DMS53 (cell line): ENCODE measurements at regions not wholly inside any gene's neighbourhood (a gene's known extent, or its start where the extent isn't known, plus 50 kb on each side); places are given as distances from the start of the nearest gene placed in this dataset.
A peak's percentile ranks its signal among the peaks of the same experiment; 100 is the strongest.
"Not testable (repeated sequence)": the region's sequence is repeated elsewhere in the genome, so short reads cannot be mapped to it uniquely, and the experiment has no call there.

ENCODE experiments used
- DNase-seq: peaks from one replicate; lab custom pipeline; 2025; lab: John Stamatoyannopoulos, UW

- DNase-seq: no peak
Measured at GRCh38 chrX:53883196-53883595, 161.1 kb downstream of the PHF8 start.

GRCh38 chrX:53882331-53882730, 161.9 kb downstream of the PHF8 start:
- peak; percentile 74 for DNase-seq

- DNase-seq: not testable (repeated sequence)
Measured at GRCh38 chrX:53880786-53881185, 163.5 kb downstream of the PHF8 start.

GRCh38 chrX:53859890-53860289, 173.4 kb upstream of the HUWE1 start:
- DNase-seq: no peak

- DNase-seq: peak; percentile 76
Measured at GRCh38 chrX:53831662-53832635, 145.4 kb upstream of the HUWE1 start.

GRCh38 chrX:53824686-53825085, 138.2 kb upstream of the HUWE1 start:
- no peak for DNase-seq

DNA sequence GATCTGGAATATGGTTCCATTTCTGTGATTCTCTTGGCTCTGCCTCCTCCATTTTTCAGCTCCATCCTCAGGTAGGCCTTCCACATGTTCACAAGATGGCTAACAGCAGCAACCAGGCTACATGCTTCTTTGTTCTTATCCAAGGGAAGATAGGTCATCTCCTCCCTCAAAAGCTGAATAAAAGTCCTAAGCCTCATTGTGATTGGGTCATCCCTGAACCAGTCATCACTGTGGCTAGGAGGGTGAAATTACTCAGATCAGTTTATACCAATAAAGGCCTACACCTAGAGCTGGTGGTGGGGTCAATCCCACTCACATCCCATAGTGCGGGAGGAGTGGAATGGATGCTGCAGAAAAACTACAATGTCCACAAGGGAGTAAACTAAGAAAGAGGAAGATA, 131.6 kb upstream of the HUWE1 start:
- not testable (repeated sequence) for DNase-seq

DNA sequence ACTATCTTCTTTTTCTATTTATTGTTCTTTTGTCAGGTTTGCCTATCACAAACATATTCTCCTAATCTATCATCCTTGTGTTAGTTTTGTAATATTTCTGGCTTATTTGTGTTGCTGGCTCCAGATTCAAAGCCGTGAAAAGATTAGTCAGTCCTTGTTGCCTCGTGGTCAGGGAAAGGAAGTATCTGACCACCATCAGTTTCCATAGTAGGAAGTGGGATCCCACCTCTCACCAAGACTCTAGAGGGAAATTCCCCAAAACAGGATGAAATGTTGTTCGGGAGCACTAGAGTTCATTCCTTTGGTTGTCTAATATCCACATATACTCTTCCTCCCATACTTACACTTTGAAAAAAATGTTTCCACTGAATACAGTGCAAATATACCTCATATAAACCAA, 131.0 kb upstream of the HUWE1 start:
- no peak for DNase-seq

- no peak for DNase-seq
Measured at GRCh38 chrX:53813670-53814440, 127.3 kb upstream of the HUWE1 start.

GRCh38 chrX:53798281-53798680, 111.8 kb upstream of the HUWE1 start:
- no peak for DNase-seq

DNA sequence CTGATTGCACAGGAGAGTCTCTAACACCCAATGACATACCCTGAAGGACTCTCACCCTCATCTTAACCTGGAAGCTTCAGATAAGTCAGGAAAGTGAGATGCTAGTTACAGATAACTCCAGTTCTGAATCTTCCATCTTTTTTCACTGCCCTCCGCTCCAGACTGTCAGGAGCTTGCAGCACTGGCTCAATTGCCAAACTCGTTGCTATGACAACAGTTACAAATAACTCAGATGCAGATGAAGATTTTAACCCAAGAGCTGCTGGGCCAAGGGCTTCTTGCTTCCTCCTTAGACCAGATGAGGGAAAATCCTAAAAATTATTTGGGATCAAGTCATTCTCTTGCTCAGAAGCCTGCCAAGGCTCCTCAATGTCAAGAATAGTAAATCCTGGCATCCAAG, 109.1 kb upstream of the HUWE1 start:
- DNase-seq: peak; percentile 5

- DNase-seq: no peak
Measured at GRCh38 chrX:53794181-53794580, 107.7 kb upstream of the HUWE1 start.

DNA sequence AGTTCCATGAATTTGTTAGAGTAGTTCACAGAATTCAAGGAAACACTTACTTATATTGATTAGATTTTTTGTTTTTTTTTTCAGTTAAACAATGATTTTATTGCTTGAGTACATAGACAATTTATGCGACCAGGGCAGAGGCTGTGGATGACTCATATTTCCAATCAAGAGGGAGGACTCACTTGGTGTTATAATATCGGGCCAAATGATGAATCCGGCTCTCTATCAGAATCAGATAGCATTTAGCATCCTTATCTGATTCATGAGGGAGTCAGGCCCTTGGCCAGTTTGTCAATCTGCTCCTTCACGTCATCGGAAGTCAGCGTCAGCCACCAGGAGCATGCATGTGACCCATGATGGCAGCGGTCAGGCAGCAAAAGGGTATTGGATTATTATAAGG, 82.3 kb upstream of the HUWE1 start:
- DNase-seq: no peak

DNA sequence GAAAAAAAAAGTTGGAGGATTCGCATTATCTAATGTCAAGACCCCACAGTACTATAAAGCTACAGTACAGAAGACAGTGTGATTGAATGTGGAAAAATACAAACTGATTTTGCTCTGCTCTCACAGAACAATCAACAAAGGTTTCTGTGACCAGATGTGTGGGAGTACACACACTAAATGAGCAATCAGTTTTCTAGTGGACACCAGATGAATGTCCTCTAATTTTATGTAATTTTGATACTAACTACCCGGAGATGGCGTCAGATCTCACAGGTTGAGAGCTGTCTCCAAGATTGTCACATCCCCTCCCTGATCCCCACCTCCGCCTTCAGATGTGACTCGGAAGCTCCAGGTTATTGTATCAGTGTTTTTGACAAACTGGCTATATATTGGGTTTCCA, 81.9 kb upstream of the HUWE1 start:
- no peak for DNase-seq

DNA sequence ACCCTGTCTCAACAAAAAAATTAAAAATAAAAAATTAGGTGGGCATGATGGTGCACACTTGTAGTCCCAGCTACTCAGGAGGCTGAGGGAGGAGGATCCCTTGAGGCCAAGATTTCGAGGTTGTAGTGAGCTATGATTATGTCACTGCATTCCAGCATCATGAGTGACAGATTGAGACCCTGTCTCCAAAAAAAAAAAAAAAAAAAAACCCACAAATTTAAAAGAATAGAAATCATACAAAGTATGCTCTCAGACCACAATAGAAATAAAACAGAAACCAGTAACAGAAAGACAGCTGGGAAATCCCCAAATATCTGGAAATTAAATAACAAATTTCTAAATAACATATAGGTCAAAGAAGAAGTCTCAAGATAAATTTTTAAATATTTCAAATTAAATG, 81.0 kb upstream of the HUWE1 start:
- no peak for DNase-seq

- not testable (repeated sequence) for DNase-seq
Measured at GRCh38 chrX:53757181-53757580, 70.7 kb upstream of the HUWE1 start.

DNA sequence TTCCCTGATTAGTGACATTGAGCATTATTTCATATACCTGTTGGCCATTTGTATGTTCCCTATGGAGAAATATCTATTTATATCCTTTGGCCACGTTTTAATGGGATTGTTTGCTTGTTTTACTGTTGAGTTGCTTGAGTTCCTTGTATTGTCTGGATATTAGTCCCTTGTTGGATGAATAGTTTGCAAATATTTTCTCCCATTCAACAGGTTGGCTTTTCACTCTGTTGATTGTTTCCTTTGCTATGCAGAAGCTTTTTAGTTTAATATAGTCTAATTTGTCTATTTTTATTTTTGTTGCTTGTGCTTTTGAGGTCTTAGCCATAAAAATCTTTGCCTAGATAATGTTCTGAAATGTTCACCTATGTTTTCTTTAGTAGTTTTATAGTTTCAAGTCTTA, 60.2 kb upstream of the HUWE1 start:
- DNase-seq: no peak

DNA sequence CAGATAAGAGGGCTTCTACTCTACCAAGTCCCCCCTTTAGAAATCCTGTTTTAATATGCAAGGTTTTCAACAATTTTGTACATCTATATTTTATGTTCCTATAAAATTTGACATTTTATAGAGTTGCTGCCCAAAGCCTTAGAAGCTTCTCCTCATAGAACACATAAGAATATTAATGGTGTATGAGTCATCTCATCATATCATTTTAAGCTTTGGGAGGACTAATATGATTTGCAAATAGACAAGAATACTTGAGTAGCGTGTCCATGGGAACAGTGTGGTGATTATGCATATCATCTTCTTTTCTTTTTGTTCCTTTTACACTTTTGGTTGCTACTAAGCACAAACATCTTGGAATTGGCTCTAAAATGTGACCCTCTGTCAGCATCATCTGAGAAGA, 56.7 kb upstream of the HUWE1 start:
- DNase-seq: no peak

GRCh38 chrX:53738370-53738906, 51.9 kb upstream of the HUWE1 start:
- no peak for DNase-seq
